Ovary (tissue), 3 donors: ENCODE measurements at regions not wholly inside any gene's neighbourhood (a gene's known extent, or its start where the extent isn't known, plus 50 kb on each side); places are given as distances from the start of the nearest gene placed in this dataset.

Experiments used
- CTCF ChIP-seq, 3 donors: fragments of 450-650 bp in 2 of 3; fragments of 200-600 bp in 1 of 3; IDR thresholded peaks; one replicate each; pipeline versions ENCODE4 v1.5.1 to v1.8.0; 2016 to 2022; ENCODE audit warnings: antibody characterized with exemption in 3 of 3, mild to moderate bottlenecking in 1 of 3
- POLR2A ChIP-seq: fragments of 450-650 bp; IDR thresholded peaks from one replicate; pipeline ENCODE4 v1.6.1; 2017; ENCODE audit warnings: antibody characterized with exemption, mild to moderate bottlenecking, moderate library complexity
- donor health status: DM: no; HTN: no; CAD: no.

- TF ChIP-seq CTCF (IDR thresholded peaks at IDR 0.05) (no peak), POLR2A (no peak)
Measured at GRCh38 chr6:109296971-109297372, 85.3 kb downstream of the CD164 start.
